CD4-positive, CD25-positive, alpha-beta regulatory T cell (primary cell): ENCODE measurements at regions not wholly inside any gene's neighbourhood (a gene's known extent, or its start where the extent isn't known, plus 50 kb on each side); places are given as distances from the start of the nearest gene placed in this dataset.

Experiments used
- ATAC-seq, 2 donors: fragments of 150-1000 bp; cut with Tn5 transposase; one replicate each; pipeline ENCODE4 v1.10.0; 2021; ENCODE audit warnings: low read depth in 2 of 2, moderate number of reproducible peaks in 2 of 2, moderate library complexity in 1 of 2
- DNase-seq, 3 donors: peaks; one replicate each; pipeline versions ENCODE4 v3.0.0 to v3.0.0-alpha.2; 2012 to 2022; ENCODE audit warnings: mixed read lengths in 1 of 3
- H3K27ac ChIP-seq: one replicate; pipeline ENCODE4 v1.7.0; 2013; ENCODE audit warnings: mild to moderate bottlenecking, low read length; ENCODE audit not compliant: insufficient read depth, poor library complexity, severe bottlenecking
- H3K27me3 ChIP-seq: one replicate; pipeline ENCODE4 v1.7.0; 2013; ENCODE audit warnings: low read length; ENCODE audit not compliant: control insufficient read depth, insufficient read depth
- H3K36me3 ChIP-seq: one replicate; pipeline ENCODE4 v1.7.0; 2013; ENCODE audit warnings: mild to moderate bottlenecking, low read length, moderate library complexity; ENCODE audit not compliant: control insufficient read depth, insufficient read depth
- H3K4me1 ChIP-seq: 2 replicates; pipeline ENCODE4 v1.7.0; 2013; ENCODE audit warnings: mild to moderate bottlenecking, low read length; ENCODE audit not compliant: insufficient read depth, control insufficient read depth, poor library complexity, severe bottlenecking
- H3K4me3 ChIP-seq: one replicate; pipeline ENCODE4 v1.7.0; 2013; ENCODE audit warnings: low read depth, mild to moderate bottlenecking, low read length, moderate library complexity
- H3K9me3 ChIP-seq, 2 experiments: 1 replicate in 1 of 2; 2 replicates in 1 of 2; pipeline ENCODE4 v1.7.0; 2013; ENCODE audit warnings: low read length in 2 of 2, mild to moderate bottlenecking in 1 of 2, moderate library complexity in 1 of 2; ENCODE audit not compliant: control insufficient read depth in 2 of 2
- H3K27ac Mint-ChIP-seq, 3 donors: one replicate each; pipeline ENCODE4 v1.8.0; 2020 to 2022; ENCODE audit warnings: mild to moderate bottlenecking in 3 of 3, mixed read lengths in 3 of 3, moderate library complexity in 2 of 3
- H3K27me3 Mint-ChIP-seq: one replicate; pipeline ENCODE4 v1.8.0; 2022; ENCODE audit warnings: mild to moderate bottlenecking, mixed read lengths
- H3K36me3 Mint-ChIP-seq: one replicate; pipeline ENCODE4 v1.8.0; 2020; ENCODE audit warnings: mixed read lengths
- H3K4me1 Mint-ChIP-seq, 4 donors: one replicate each; pipeline ENCODE4 v1.8.0; 2020 to 2022; ENCODE audit warnings: mixed read lengths in 4 of 4, mild to moderate bottlenecking in 1 of 4
- H3K4me3 Mint-ChIP-seq, 4 donors: one replicate each; pipeline ENCODE4 v1.8.0; 2020 to 2022; ENCODE audit warnings: mild to moderate bottlenecking in 4 of 4, mixed read lengths in 4 of 4, moderate library complexity in 3 of 4
- H3K9me3 Mint-ChIP-seq, 7 donors: one replicate each; pipeline ENCODE4 v1.8.0; 2020 to 2022; ENCODE audit warnings: mixed read lengths in 7 of 7, mild to moderate bottlenecking in 3 of 7, moderate library complexity in 2 of 7

- Histone ChIP-seq H3K9me3 (no peaks in the 10 kb centered on the region), H3K27me3 (no peaks in the 10 kb centered on the region), H3K36me3 (no peaks in the 10 kb centered on the region), H3K27ac (no peak overlapping the region), H3K4me3 (no peak overlapping the region), H3K4me1 (no peaks in the 10 kb centered on the region)
- Mint-ChIP-seq H3K27ac (no peak overlapping the region), H3K4me1 (no peaks in the 10 kb centered on the region), H3K36me3 (no peaks in the 10 kb centered on the region), H3K9me3 (peaks cover 0 to 9% (median 4%) of the 10 kb centered on the region in 7 donors), H3K4me3 (no peak overlapping the region), H3K27me3 (no peaks in the 10 kb centered on the region)
- ATAC-seq (no peak), DNase-seq (no peak)
Observed at GRCh38 chr18:60266558-60266957, 106.0 kb downstream of the MC4R start.

DNA sequence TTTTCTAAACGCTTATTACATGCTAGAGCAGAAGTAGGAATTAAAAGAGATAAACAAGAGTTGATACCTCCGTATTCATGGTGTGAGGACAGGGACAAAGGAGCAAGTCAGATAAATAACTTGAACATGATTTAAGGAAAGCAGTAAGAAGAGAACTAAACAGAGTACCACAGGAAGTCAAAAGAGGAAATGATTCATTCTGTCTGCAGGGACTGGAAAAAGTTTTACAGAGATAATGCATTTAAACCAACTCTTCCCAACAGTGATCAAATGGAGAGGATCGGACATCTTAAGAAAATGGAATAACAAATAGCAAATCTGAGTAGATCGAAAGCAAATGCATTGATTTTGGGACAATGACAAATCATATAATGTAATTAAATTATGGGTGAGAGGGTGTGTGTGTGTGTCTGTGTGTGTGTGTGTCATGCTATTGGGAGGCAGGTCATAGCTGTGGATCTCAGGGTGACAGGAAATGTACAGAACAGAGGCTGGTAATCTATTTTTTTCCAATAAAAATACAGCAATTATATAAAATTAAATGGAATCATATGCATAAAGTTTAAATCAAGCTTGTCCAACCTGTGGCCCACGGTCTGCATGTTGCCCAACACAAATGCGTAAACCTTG lies 113.4 kb downstream of the MC4R start:
- no peak for ATAC-seq
- Mint-ChIP-seq H3K36me3 (no peaks in the 10 kb centered on the region), H3K9me3 (peaks cover 0 to 11% (median 4%) of the 10 kb centered on the region in 7 donors), H3K27me3 (no peaks in the 10 kb centered on the region), H3K4me3 (peak overlapping the region in 1 of 4 donors; percentile 7), H3K4me1 (no peaks in the 10 kb centered on the region), H3K27ac (no peak overlapping the region)
- Histone ChIP-seq H3K4me3 (no peak overlapping the region), H3K27me3 (no peaks in the 10 kb centered on the region), H3K36me3 (no peaks in the 10 kb centered on the region), H3K9me3 (no peaks in the 10 kb centered on the region), H3K27ac (no peak overlapping the region), H3K4me1 (no peaks in the 10 kb centered on the region)
- DNase-seq, result no peak

DNA sequence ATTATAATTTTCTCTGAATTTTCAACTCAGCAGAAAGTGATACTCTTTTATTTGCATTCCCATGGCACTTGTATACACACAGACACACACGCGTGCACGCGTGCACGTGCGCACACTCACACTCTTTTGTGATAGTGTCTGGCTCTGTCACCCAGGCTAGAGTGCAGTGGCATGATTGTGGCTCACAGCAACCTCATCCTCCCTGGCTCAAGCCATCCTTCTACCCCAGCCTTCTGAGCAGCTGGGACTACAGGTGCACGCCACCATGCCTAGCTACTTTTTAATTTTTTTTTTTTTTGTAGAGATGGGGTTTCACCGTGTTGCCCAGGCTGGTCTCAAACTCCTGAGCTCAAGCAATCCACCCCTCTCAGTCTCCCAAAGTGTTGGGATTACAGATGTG lies 123.2 kb downstream of the MC4R start:
- Histone ChIP-seq H3K9me3 (no peaks in the 10 kb centered on the region), H3K27me3 (no peaks in the 10 kb centered on the region), H3K27ac (no peak overlapping the region), H3K36me3 (no peaks in the 10 kb centered on the region), H3K4me1 (no peaks in the 10 kb centered on the region), H3K4me3 (no peak overlapping the region)
- Mint-ChIP-seq H3K4me1 (no peaks in the 10 kb centered on the region), H3K27ac (no peak overlapping the region), H3K9me3 (peaks cover 0 to 2% (median 0%) of the 10 kb centered on the region in 7 donors), H3K36me3 (no peaks in the 10 kb centered on the region), H3K4me3 (no peak overlapping the region), H3K27me3 (no peaks in the 10 kb centered on the region)
- ATAC-seq (no peak), DNase-seq (no peak)

- DNase-seq (no peak), ATAC-seq (no peak)
- no peak overlapping the region for H3K27ac Mint-ChIP-seq
- Histone ChIP-seq H3K4me1 (no peaks in the 10 kb centered on the region), H3K9me3 (no peaks in the 10 kb centered on the region), H3K27me3 (no peaks in the 10 kb centered on the region), H3K4me3 (no peak overlapping the region), H3K27ac (no peak overlapping the region), H3K36me3 (no peaks in the 10 kb centered on the region)
- H3K9me3 Mint-ChIP-seq, result peaks cover 0 to 3% (median 0%) of the 10 kb centered on the region in 7 donors
- H3K4me1 Mint-ChIP-seq, result no peaks in the 10 kb centered on the region
- no peaks in the 10 kb centered on the region for H3K27me3 Mint-ChIP-seq
- H3K36me3 Mint-ChIP-seq, result no peaks in the 10 kb centered on the region
- no peak overlapping the region for H3K4me3 Mint-ChIP-seq
Observed at GRCh38 chr18:60248336-60249330, 123.9 kb downstream of the MC4R start.

GRCh38 chr18:60247103-60247502 lies 125.5 kb downstream of the MC4R start:
- ATAC-seq (no peak), DNase-seq (no peak)
- H3K4me1 Mint-ChIP-seq, result no peaks in the 10 kb centered on the region
- no peaks in the 10 kb centered on the region for H3K27me3 Mint-ChIP-seq
- no peak overlapping the region for H3K4me3 ChIP-seq
- H3K36me3 Mint-ChIP-seq, result no peaks in the 10 kb centered on the region
- H3K27ac Mint-ChIP-seq, result no peak overlapping the region
- H3K27ac ChIP-seq, result no peak overlapping the region
- H3K9me3 ChIP-seq, result no peaks in the 10 kb centered on the region
- peaks cover 0 to 10% (median 0%) of the 10 kb centered on the region in 7 donors for H3K9me3 Mint-ChIP-seq
- H3K36me3 ChIP-seq, result no peaks in the 10 kb centered on the region
- H3K27me3 ChIP-seq, result no peaks in the 10 kb centered on the region
- H3K4me3 Mint-ChIP-seq, result no peak overlapping the region
- H3K4me1 ChIP-seq, result no peaks in the 10 kb centered on the region

GRCh38 chr18:60246606-60247005 lies 126.0 kb downstream of the MC4R start:
- Mint-ChIP-seq H3K27me3 (no peaks in the 10 kb centered on the region), H3K9me3 (peaks cover 0 to 10% (median 0%) of the 10 kb centered on the region in 7 donors), H3K36me3 (no peaks in the 10 kb centered on the region), H3K4me3 (no peak overlapping the region), H3K27ac (no peak overlapping the region), H3K4me1 (no peaks in the 10 kb centered on the region)
- no peak for ATAC-seq
- no peak for DNase-seq
- Histone ChIP-seq H3K27ac (no peak overlapping the region), H3K36me3 (no peaks in the 10 kb centered on the region), H3K9me3 (no peaks in the 10 kb centered on the region), H3K27me3 (no peaks in the 10 kb centered on the region), H3K4me1 (no peaks in the 10 kb centered on the region), H3K4me3 (no peak overlapping the region)

DNA sequence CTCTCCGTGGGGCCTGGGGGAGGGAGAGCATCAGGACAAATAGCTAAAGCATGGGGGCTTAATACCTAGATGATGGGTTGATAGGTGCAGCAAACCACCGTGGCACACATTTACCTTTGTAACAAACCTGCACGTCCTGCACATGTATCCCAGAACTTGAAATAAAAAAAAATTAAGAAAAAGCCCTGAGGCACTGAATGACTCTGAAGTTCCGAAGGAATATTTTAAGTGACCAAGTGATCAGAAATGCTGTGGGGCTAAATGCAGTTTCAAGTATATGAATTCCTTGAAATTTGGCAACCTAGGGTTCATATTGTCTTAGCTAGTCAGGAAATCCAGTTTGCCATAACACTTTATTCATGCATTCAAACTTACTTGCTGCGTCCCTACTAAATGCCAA lies 127.5 kb downstream of the MC4R start:
- H3K4me1 ChIP-seq, result no peaks in the 10 kb centered on the region
- no peak for DNase-seq

More for the DNA sequence above, 127.5 kb downstream of the MC4R start:
- no peak overlapping the region for H3K27ac ChIP-seq
- Mint-ChIP-seq H3K27me3 (no peaks in the 10 kb centered on the region), H3K4me3 (no peak overlapping the region), H3K4me1 (no peaks in the 10 kb centered on the region), H3K27ac (no peak overlapping the region), H3K9me3 (peaks cover 0 to 10% (median 0%) of the 10 kb centered on the region in 7 donors), H3K36me3 (no peaks in the 10 kb centered on the region)
- no peaks in the 10 kb centered on the region for H3K27me3 ChIP-seq
- no peak overlapping the region for H3K4me3 ChIP-seq
- ATAC-seq, result no peak
- H3K36me3 ChIP-seq, result no peaks in the 10 kb centered on the region
- no peaks in the 10 kb centered on the region for H3K9me3 ChIP-seq
